Neural cell (in vitro differentiated cells): ENCODE measurements at regions not wholly inside any gene's neighbourhood (a gene's known extent, or its start where the extent isn't known, plus 50 kb on each side); places are given as distances from the start of the nearest gene placed in this dataset.
A peak's percentile ranks its signal among the peaks of the same experiment; 100 is the strongest.

ENCODE experiments used
- H2AFZ ChIP-seq: fragments of 200-600, 300-800 bp; sonication (generic), shearing (Covaris generic); 2 replicates; pipeline ENCODE4 v1.6.0; 2014; ENCODE audit warnings: low read depth, mild to moderate bottlenecking, antibody characterized with exemption, low read length, moderate library complexity
- H3F3A ChIP-seq: fragments of 200-600 bp; shearing (Covaris generic); 2 replicates; pipeline ENCODE4 v1.6.1; 2016; ENCODE audit warnings: mild to moderate bottlenecking, moderate library complexity, mixed read lengths, antibody characterized with exemption, low read length; ENCODE audit not compliant: insufficient read depth, poor library complexity, severe bottlenecking
- H3K27ac ChIP-seq: fragments of 200-600, 300-800 bp; sonication (generic), shearing (Covaris generic); 2 replicates; pipeline ENCODE4 v1.5.1; 2014; ENCODE audit warnings: mild to moderate bottlenecking, low read length, moderate library complexity
- H3K27me3 ChIP-seq: fragments of 300-800, 200-600 bp; sonication (generic), shearing (Covaris generic); 2 replicates; pipeline ENCODE4 v1.6.0; 2014; ENCODE audit warnings: mild to moderate bottlenecking, low read depth, low read length, moderate library complexity; ENCODE audit not compliant: insufficient read depth
- H3K36me3 ChIP-seq: fragments of 300-800, 200-600 bp; sonication (generic), shearing (Covaris generic); 2 replicates; pipeline ENCODE4 v1.5.1; 2014; ENCODE audit warnings: mild to moderate bottlenecking, antibody characterized with exemption, low read length, moderate library complexity; ENCODE audit not compliant: insufficient read depth
- H3K4me2 ChIP-seq: fragments of 300-800, 200-600 bp; sonication (generic), shearing (Covaris generic); 2 replicates; pipeline ENCODE4 v1.6.0; 2014; ENCODE audit warnings: mild to moderate bottlenecking, low read length
- H3K4me3 ChIP-seq: fragments of 300-800, 200-600 bp; sonication (generic), shearing (Covaris generic); 2 replicates; pipeline ENCODE4 v1.5.1; 2014; ENCODE audit warnings: mild to moderate bottlenecking, low read length, moderate library complexity
- H3K79me2 ChIP-seq: fragments of 200-600 bp; shearing (Covaris generic); replicated peaks from 2 replicates; pipeline ENCODE4 v1.6.0; 2014; ENCODE audit warnings: mild to moderate bottlenecking, low read length, moderate library complexity; ENCODE audit not compliant: insufficient read depth
- H3K9ac ChIP-seq: fragments of 300-800, 200-600 bp; sonication (generic), shearing (Covaris generic); 2 replicates; pipeline ENCODE4 v1.6.1; 2016; ENCODE audit warnings: mild to moderate bottlenecking, low read length, mixed read lengths
- H3K9me2 ChIP-seq: fragments of 200-600 bp; shearing (Covaris generic); 2 replicates; pipeline ENCODE4 v1.6.1; 2016; ENCODE audit warnings: mild to moderate bottlenecking, low read length, mixed read lengths; ENCODE audit not compliant: insufficient read depth
- H3K9me3 ChIP-seq: fragments of 200-600, 300-800 bp; sonication (generic), shearing (Covaris generic); 2 replicates; pipeline ENCODE4 v1.6.1; 2016; ENCODE audit warnings: mild to moderate bottlenecking, mixed run types, low read length, moderate library complexity, mixed read lengths
- H4K20me1 ChIP-seq: fragments of 200-600 bp; shearing (Covaris generic); 2 replicates; pipeline ENCODE4 v1.6.1; 2016; ENCODE audit warnings: mild to moderate bottlenecking, mixed run types; ENCODE audit not compliant: insufficient read depth
- CTCF ChIP-seq: fragments of 450-650 bp; IDR thresholded peaks from 2 replicates; pipeline ENCODE4 v1.5.1; 2014; ENCODE audit warnings: antibody characterized with exemption, mild to moderate bottlenecking, moderate library complexity; ENCODE audit not compliant: poor library complexity, severe bottlenecking
- EZH2 ChIP-seq: fragments of 200-600, 300-800 bp; shearing (Covaris generic), sonication (generic); IDR thresholded peaks from 2 replicates; pipeline ENCODE4 v1.6.1; 2014; ENCODE audit warnings: antibody characterized with exemption, low read length, borderline replicate concordance, mild to moderate bottlenecking; ENCODE audit not compliant: insufficient read depth, poor library complexity, severe bottlenecking
- MXI1 ChIP-seq: fragments of 450-650 bp; conservative IDR thresholded peaks from 2 replicates; pipeline ENCODE4 v1.6.1; 2014; ENCODE audit warnings: antibody characterized with exemption, mild to moderate bottlenecking; ENCODE audit not compliant: poor library complexity, severe bottlenecking
- RAD21 ChIP-seq: fragments of 450-650 bp; conservative IDR thresholded peaks from 2 replicates; pipeline ENCODE4 v1.6.1; 2014; ENCODE audit warnings: antibody characterized with exemption, mild to moderate bottlenecking, moderate library complexity
- REST ChIP-seq: IDR thresholded peaks from 2 replicates; pipeline ENCODE4 v1.6.1; 2012; ENCODE audit warnings: borderline replicate concordance
- SMC3 ChIP-seq: fragments of 450-650 bp; conservative IDR thresholded peaks from 2 replicates; pipeline ENCODE4 v1.6.1; 2014; ENCODE audit warnings: antibody characterized with exemption, mild to moderate bottlenecking, moderate library complexity; ENCODE audit not compliant: poor library complexity

- Histone ChIP-seq H3F3A (no peaks in the 10 kb centered on the region), H3K27me3 (no peaks in the 10 kb centered on the region), H3K9me3 (no peaks in the 10 kb centered on the region), H3K79me2 (no peaks in the 10 kb centered on the region), H3K9me2 (no peaks in the 10 kb centered on the region), H3K27ac (no peak overlapping the region), H3K4me2 (no peak overlapping the region), H3K36me3 (no peaks in the 10 kb centered on the region), H2AFZ (no peak overlapping the region), H3K9ac (no peak overlapping the region), H3K4me3 (no peak overlapping the region), H4K20me1 (no peaks in the 10 kb centered on the region)
- TF ChIP-seq RAD21 (no peak), SMC3 (no peak), REST (no peak)
Observed at GRCh38 chr1:68322096-68322495, 89.8 kb upstream of the WLS start.

GRCh38 chr1:68321084-68321685 is 88.9 kb upstream of the WLS start:
- no peaks in the 10 kb centered on the region for H3K36me3 ChIP-seq
- no peaks in the 10 kb centered on the region for H4K20me1 ChIP-seq
- no peaks in the 10 kb centered on the region for H3K27me3 ChIP-seq
- no peak overlapping the region for H3K27ac ChIP-seq
- H3K9ac ChIP-seq: no peak overlapping the region
- no peaks in the 10 kb centered on the region for H3K9me2 ChIP-seq
- H3K4me3 ChIP-seq: no peak overlapping the region
- H2AFZ ChIP-seq: no peak overlapping the region
- TF ChIP-seq MXI1 (no peak), RAD21 (peak; percentile 61), SMC3 (peak; percentile 63), CTCF (peak; percentile 52)
- H3K79me2 ChIP-seq: no peaks in the 10 kb centered on the region
- no peaks in the 10 kb centered on the region for H3F3A ChIP-seq
- H3K4me2 ChIP-seq: no peak overlapping the region
- no peaks in the 10 kb centered on the region for H3K9me3 ChIP-seq

- Histone ChIP-seq H3K4me2 (peak overlapping the region; percentile 18), H3K9me2 (no peaks in the 10 kb centered on the region), H2AFZ (peak overlapping the region; percentile 18), H4K20me1 (no peaks in the 10 kb centered on the region), H3F3A (no peaks in the 10 kb centered on the region), H3K9me3 (no peaks in the 10 kb centered on the region), H3K36me3 (no peaks in the 10 kb centered on the region), H3K9ac (peak overlapping the region; percentile 32), H3K27ac (peak overlapping the region; percentile 55), H3K79me2 (no peaks in the 10 kb centered on the region), H3K27me3 (no peaks in the 10 kb centered on the region), H3K4me3 (peak overlapping the region; percentile 55)
- TF ChIP-seq SMC3 (no peak), REST (peak; percentile 7), MXI1 (no peak), EZH2 (no peak), RAD21 (peak; percentile 1)
Observed at GRCh38 chr1:68320349-68320748, 88.0 kb upstream of the WLS start.
